ENCODE measurements at regions not wholly inside any gene's neighbourhood (a gene's known extent, or its start where the extent isn't known, plus 50 kb on each side); places are given as distances from the start of the nearest gene placed in this dataset.

DNA sequence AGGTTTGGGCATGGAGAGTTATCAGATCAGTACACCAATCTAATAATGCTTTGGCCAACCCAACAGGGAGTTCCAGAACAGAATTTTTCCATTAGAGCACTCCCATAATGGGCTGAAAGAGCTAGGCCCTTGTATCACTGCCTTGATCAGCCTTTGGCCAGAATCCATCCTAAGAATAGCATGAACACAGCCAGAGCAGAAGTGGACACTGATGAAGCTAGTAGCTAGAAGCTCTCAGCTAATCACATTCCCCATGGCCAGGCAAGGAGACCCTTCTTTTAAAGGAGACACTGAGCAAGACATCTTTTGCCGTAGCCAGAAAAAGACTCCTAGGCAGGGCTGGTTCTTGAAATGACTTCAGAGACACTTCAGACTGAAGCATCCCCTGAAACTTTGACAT, 236.0 kb downstream of the RAD51AP2 start:
- no peak for DNase-seq (ENCODE audit: low read depth)
- no peak overlapping the region for H3K4me3 ChIP-seq (ENCODE audit: low read depth, low read length)
- TF ChIP-seq, protein P1, sequence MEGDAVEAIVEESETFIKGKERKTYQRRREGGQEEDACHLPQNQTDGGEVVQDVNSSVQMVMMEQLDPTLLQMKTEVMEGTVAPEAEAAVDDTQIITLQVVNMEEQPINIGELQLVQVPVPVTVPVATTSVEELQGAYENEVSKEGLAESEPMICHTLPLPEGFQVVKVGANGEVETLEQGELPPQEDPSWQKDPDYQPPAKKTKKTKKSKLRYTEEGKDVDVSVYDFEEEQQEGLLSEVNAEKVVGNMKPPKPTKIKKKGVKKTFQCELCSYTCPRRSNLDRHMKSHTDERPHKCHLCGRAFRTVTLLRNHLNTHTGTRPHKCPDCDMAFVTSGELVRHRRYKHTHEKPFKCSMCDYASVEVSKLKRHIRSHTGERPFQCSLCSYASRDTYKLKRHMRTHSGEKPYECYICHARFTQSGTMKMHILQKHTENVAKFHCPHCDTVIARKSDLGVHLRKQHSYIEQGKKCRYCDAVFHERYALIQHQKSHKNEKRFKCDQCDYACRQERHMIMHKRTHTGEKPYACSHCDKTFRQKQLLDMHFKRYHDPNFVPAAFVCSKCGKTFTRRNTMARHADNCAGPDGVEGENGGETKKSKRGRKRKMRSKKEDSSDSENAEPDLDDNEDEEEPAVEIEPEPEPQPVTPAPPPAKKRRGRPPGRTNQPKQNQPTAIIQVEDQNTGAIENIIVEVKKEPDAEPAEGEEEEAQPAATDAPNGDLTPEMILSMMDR (IDR thresholded peaks at IDR 0.05; ENCODE audit: low read depth, low read length, missing control alignments): no peak
- in situ Hi-C loops (cut with HindIII; ENCODE audit: low sequenced_read_pairs): no loop called here

DNA sequence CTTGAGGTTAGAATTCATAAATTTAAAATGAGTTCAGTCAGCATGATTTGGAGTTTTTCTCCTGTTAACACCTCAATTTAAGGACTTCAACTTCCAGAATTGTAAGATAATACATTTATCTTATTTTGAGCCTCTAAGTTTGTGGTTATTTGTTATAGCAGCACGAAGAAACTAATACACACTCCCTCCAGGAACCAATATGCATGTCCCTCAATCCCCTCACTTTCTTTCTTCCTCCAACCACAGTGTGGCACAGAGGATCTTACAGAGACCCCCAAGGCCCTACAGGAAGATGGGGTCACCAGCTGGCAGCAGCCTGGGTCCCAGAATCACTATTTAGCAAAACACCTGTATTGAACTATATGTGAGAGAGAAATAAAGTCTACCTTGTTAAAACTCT, 242.0 kb downstream of the RAD51AP2 start:
- TF ChIP-seq, protein P1 (IDR thresholded peaks at IDR 0.05; ENCODE audit: low read depth, low read length, missing control alignments): no peak
- no peak overlapping the region for H3K4me3 ChIP-seq (ENCODE audit: low read depth, low read length)
- in situ Hi-C loops (cut with HindIII; ENCODE audit: low sequenced_read_pairs): no loop called here
- no peak for DNase-seq (ENCODE audit: low read depth)

DNA sequence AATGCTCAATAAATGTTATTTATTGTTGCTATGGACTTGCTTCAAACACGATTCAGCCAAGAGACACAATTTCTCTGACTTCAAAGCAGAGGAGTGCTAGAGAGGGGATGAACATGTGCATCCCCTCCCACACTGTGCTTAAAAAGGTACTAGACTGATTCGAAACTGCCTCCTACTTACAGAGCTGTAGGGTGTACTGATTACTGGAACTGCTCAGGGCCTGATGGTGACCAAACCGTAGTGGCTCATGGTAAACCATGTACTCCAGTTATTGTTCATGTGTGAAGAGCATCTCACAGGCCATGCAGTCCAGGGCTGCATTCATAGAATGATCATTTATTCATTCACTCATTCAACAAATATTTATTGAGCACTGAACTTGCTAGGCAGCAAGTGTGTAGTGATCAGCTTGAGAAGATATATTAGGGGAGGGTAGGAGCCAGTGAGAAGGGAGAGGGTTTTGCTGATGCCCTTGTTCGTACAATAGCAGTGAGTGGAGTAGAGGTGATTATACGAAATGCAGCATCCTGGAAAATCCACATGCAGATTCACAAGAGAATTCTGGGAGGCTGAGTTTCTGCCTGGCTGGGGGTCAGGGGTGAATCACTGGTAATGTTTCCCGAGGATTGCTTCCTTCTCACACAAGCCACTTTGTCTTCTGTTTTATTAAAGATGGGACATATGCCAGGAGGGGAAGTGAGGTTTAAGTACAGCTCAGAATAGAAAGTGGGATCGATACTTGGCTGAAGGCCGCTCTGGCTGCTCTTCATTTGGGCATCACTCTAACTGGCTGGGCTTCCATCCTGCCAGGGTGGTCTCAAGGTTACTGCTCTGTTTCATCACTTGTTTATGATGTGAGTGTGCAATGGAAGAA, 245.4 kb downstream of the RAD51AP2 start:
- H3K4me3 ChIP-seq (ENCODE audit: low read depth, low read length): no peak overlapping the region
- TF ChIP-seq, protein P1 (IDR thresholded peaks at IDR 0.05; ENCODE audit: low read depth, low read length, missing control alignments): no peak
- no peak for DNase-seq (ENCODE audit: low read depth)
- in situ Hi-C loops (cut with HindIII; ENCODE audit: low sequenced_read_pairs): no loop called here

DNA sequence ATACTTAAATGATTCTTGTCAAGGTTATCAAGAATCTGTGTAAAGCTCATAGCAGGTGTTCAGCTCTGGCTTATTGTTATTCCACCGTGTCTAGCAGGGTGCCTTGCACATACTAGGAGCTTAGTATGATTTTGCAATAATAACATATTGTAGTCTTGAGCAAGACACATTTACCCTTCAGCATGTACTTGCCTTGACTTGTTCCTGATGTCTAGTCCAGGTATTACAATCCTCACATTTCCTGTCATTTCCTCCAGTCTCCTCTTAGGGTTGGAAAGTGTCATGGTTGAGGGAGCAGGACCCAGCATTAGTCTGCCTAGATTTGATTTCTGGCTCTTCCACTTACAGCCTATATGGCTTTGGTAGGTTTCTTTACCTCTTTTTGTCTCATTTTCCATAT, 246.1 kb downstream of the RAD51AP2 start:
- in situ Hi-C loops (cut with HindIII; ENCODE audit: low sequenced_read_pairs): no loop called here
- no peak overlapping the region for H3K4me3 ChIP-seq (ENCODE audit: low read depth, low read length)
- TF ChIP-seq, protein P1 (IDR thresholded peaks at IDR 0.05; ENCODE audit: low read depth, low read length, missing control alignments): no peak
- no peak for DNase-seq (ENCODE audit: low read depth)

DNA sequence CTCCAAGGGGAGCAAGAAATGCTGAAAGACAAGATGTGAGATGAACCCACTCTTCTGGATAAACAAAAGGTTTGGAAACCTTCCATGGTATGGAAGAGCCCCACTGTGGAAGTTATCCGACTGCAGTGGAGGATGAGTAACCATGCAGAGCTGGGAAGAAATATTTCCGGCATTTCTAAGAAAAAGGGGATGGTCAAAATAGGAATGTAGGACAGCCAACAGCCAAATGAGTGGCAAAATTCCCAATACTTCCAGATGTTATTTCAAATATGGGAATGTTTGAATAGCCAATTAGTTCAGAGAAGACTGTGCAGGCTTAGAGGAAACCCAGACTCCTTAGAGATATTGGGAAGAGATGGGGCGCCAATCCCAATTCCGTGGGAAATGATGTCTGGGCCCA, 246.8 kb downstream of the RAD51AP2 start:
- in situ Hi-C loops (cut with HindIII; ENCODE audit: low sequenced_read_pairs): no loop called here
- no peak overlapping the region for H3K4me3 ChIP-seq (ENCODE audit: low read depth, low read length)
- TF ChIP-seq, protein P1 (IDR thresholded peaks at IDR 0.05; ENCODE audit: low read depth, low read length, missing control alignments): no peak
- DNase-seq (ENCODE audit: low read depth): peak; percentile 5

DNA sequence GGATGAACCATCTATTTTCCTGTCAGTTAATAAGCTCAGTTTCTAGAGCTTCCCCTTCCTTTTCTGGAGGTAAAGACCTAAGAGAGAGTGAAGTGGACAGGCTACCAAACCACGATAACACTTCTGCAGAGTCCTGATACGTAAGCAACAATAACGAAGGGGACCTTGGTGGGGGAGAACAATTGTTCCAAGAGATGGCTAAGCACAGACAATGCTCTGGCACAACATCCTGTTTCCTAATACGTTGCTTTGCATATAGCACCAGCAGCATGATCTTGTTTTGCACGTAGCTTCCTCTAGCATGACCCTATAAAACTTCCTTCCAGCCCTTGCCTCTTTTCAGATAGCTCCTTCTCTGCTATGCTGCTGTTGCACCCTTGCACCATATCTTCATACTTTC, 247.3 kb downstream of the RAD51AP2 start:
- in situ Hi-C loops (cut with HindIII; ENCODE audit: low sequenced_read_pairs): no loop called here
- TF ChIP-seq, protein P1 (IDR thresholded peaks at IDR 0.05; ENCODE audit: low read depth, low read length, missing control alignments): no peak
- no peak overlapping the region for H3K4me3 ChIP-seq (ENCODE audit: low read depth, low read length)
- DNase-seq (ENCODE audit: low read depth): no peak
